HEK293 (cell line): ENCODE measurements at regions not wholly inside any gene's neighbourhood (a gene's known extent, or its start where the extent isn't known, plus 50 kb on each side); places are given as distances from the start of the nearest gene placed in this dataset.
A peak's percentile ranks its signal among the peaks of the same experiment; 100 is the strongest.

Experiments used
- CTCF ChIA-PET: fragments of 350-600 bp; formaldehyde crosslinking; extraction: SDS; loops from one replicate; lab custom pipeline; 2021; ENCODE audit warnings: antibody characterized with exemption; lab: Yijun Ruan, JAX
- POLR2A ChIA-PET: fragments of 300-600 bp; formaldehyde crosslinking; extraction: SDS; loops from one replicate; lab custom pipeline; 2020; ENCODE audit warnings: antibody characterized with exemption, inconsistent platforms; lab: Yijun Ruan, JAX
- H3K27ac ChIP-seq: fragments of 200-500 bp; sonication (Bioruptor generic); 2 replicates; pipeline ENCODE4 v1.5.1; 2014; ENCODE audit warnings: low read depth, low read length, control low read depth, inconsistent platforms; ENCODE audit errors: extremely low read depth
- H3K36me3 ChIP-seq, 2 experiments: fragments of 200-500 bp in 1 of 2; sonication (Bioruptor generic) in 1 of 2; 1 replicate in 1 of 2; 2 replicates in 1 of 2; pipeline ENCODE4 v1.5.1; 2014 to 2017; ENCODE audit warnings: inconsistent platforms in 2 of 2, low read length in 2 of 2; ENCODE audit not compliant: control insufficient read depth in 2 of 2, insufficient read depth in 1 of 2
- H3K4me1 ChIP-seq: fragments of 200-500 bp; sonication (Bioruptor generic); 2 replicates; pipeline ENCODE4 v1.5.1; 2014; ENCODE audit warnings: mild to moderate bottlenecking, low read length, inconsistent platforms; ENCODE audit not compliant: control insufficient read depth, insufficient read depth
- H3K4me3 ChIP-seq: 2 replicates; pipeline ENCODE4 v1.5.1; 2011; ENCODE audit warnings: low read depth, mild to moderate bottlenecking, control low read depth, low read length, moderate library complexity
- H3K9me3 ChIP-seq: fragments of 200-500 bp; sonication (Bioruptor generic); 2 replicates; pipeline ENCODE4 v1.5.1; 2014; ENCODE audit warnings: low read depth, low read length, inconsistent platforms; ENCODE audit not compliant: control insufficient read depth, insufficient read depth
- BCL11A ChIP-seq: fragments of 450-650 bp; formaldehyde crosslinking; IDR thresholded peaks from 2 replicates; pipeline ENCODE4 v1.5.1; 2016; ENCODE audit warnings: low read depth, missing biosample characterization, missing genetic modification characterization
- MEIS1 ChIP-seq: sonication (generic); formaldehyde crosslinking; IDR thresholded peaks from 2 replicates; pipeline ENCODE4 v1.8.1; 2022; ENCODE audit warnings: missing genetic modification reagents, mild to moderate bottlenecking, borderline replicate concordance
- ZNF157 ChIP-seq: fragments of 450-650 bp; formaldehyde crosslinking; IDR thresholded peaks from 2 replicates; pipeline ENCODE4 v1.5.1; 2016; ENCODE audit warnings: missing biosample characterization, missing genetic modification characterization
- ZNF350 ChIP-seq: fragments of 450-650 bp; formaldehyde crosslinking; IDR thresholded peaks from 2 replicates; pipeline ENCODE4 v1.5.0; 2017; ENCODE audit warnings: missing biosample characterization, mild to moderate bottlenecking, missing genetic modification characterization
- ZNF366 ChIP-seq: fragments of 450-650 bp; formaldehyde crosslinking; conservative IDR thresholded peaks from 2 replicates; pipeline ENCODE4 v1.5.1; 2016; ENCODE audit warnings: missing biosample characterization, missing genetic modification characterization
- ZNF423 ChIP-seq: fragments of 450-650 bp; formaldehyde crosslinking; IDR thresholded peaks from 2 replicates; pipeline ENCODE4 v1.5.1; 2016; ENCODE audit warnings: missing biosample characterization, missing genetic modification characterization
- ZNF48 ChIP-seq: fragments of 450-650 bp; formaldehyde crosslinking; IDR thresholded peaks from 2 replicates; pipeline ENCODE4 v1.5.1; 2016; ENCODE audit warnings: missing biosample characterization, missing genetic modification characterization
- ZNF510 ChIP-seq: fragments of 450-650 bp; formaldehyde crosslinking; IDR thresholded peaks from 2 replicates; pipeline ENCODE4 v1.5.1; 2018; ENCODE audit warnings: mild to moderate bottlenecking, missing genetic modification characterization, missing biosample characterization; ENCODE audit not compliant: insufficient replicate concordance
- ZNF791 ChIP-seq: fragments of 450-650 bp; formaldehyde crosslinking; IDR thresholded peaks from 2 replicates; pipeline ENCODE4 v1.5.1; 2016; ENCODE audit warnings: missing biosample characterization, missing genetic modification characterization
- TF ChIP-seq, protein P1 (sequence below): fragments of 450-650 bp; formaldehyde crosslinking; IDR thresholded peaks from 2 replicates; pipeline ENCODE4 v1.5.1; 2017; ENCODE audit warnings: missing biosample characterization, missing genetic modification characterization
- TF ChIP-seq, protein P2 (sequence below): fragments of 450-650 bp; formaldehyde crosslinking; conservative IDR thresholded peaks from 2 replicates; pipeline ENCODE4 v1.5.1; 2016; ENCODE audit warnings: low read depth, missing biosample characterization, missing genetic modification characterization
- TF ChIP-seq, protein P3 (sequence below): fragments of 450-650 bp; formaldehyde crosslinking; IDR thresholded peaks from 2 replicates; pipeline ENCODE4; 2016; ENCODE audit warnings: missing biosample characterization, missing genetic modification characterization
- TF ChIP-seq, protein P4 (sequence below): fragments of 450-650 bp; IDR thresholded peaks from 2 replicates; pipeline ENCODE4 v1.5.1; 2018; ENCODE audit warnings: missing biosample characterization, mild to moderate bottlenecking, missing genetic modification characterization

DNA sequence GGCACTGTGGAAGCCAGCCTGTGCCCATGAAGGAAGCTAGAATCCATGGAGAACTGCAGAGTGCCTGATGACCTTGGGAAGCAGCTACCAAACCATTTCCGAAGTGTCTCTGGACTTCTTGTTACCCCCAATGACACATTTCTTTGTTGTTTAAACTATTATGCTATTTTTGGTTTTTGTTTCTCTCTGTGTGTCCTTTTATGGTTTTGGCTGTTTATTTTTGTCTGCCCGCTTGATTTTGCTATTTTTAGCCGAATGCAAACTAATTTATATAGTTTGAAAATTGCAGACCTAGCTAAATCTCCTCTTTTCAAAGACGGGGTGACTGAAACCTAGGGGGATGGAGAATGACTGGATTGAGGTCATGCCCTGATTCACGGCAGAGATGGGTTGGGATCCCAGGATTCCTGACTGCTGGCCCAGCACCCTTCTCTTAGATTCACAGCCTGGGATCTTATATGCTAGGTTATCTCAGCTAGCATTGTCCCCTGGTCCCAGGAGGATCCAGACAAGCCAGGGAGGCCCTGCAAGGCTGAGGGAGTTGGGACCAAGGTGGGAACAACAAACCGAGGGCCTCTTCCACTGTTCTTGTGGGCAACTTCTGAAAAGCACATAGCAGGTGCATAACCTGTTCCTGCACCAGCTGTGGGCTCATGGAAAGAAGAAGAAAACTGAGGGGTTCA lies 116.3 kb upstream of the HAAO start:
- TF ChIP-seq, protein P1, sequence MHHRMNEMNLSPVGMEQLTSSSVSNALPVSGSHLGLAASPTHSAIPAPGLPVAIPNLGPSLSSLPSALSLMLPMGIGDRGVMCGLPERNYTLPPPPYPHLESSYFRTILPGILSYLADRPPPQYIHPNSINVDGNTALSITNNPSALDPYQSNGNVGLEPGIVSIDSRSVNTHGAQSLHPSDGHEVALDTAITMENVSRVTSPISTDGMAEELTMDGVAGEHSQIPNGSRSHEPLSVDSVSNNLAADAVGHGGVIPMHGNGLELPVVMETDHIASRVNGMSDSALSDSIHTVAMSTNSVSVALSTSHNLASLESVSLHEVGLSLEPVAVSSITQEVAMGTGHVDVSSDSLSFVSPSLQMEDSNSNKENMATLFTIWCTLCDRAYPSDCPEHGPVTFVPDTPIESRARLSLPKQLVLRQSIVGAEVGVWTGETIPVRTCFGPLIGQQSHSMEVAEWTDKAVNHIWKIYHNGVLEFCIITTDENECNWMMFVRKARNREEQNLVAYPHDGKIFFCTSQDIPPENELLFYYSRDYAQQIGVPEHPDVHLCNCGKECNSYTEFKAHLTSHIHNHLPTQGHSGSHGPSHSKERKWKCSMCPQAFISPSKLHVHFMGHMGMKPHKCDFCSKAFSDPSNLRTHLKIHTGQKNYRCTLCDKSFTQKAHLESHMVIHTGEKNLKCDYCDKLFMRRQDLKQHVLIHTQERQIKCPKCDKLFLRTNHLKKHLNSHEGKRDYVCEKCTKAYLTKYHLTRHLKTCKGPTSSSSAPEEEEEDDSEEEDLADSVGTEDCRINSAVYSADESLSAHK (tag by site-specific recombination), result no peak
- no peak for TF ChIP-seq MEIS1 (CRISPR knock-in tag)
- TF ChIP-seq BCL11A (tag by site-specific recombination), result no peak
- TF ChIP-seq, protein P2, sequence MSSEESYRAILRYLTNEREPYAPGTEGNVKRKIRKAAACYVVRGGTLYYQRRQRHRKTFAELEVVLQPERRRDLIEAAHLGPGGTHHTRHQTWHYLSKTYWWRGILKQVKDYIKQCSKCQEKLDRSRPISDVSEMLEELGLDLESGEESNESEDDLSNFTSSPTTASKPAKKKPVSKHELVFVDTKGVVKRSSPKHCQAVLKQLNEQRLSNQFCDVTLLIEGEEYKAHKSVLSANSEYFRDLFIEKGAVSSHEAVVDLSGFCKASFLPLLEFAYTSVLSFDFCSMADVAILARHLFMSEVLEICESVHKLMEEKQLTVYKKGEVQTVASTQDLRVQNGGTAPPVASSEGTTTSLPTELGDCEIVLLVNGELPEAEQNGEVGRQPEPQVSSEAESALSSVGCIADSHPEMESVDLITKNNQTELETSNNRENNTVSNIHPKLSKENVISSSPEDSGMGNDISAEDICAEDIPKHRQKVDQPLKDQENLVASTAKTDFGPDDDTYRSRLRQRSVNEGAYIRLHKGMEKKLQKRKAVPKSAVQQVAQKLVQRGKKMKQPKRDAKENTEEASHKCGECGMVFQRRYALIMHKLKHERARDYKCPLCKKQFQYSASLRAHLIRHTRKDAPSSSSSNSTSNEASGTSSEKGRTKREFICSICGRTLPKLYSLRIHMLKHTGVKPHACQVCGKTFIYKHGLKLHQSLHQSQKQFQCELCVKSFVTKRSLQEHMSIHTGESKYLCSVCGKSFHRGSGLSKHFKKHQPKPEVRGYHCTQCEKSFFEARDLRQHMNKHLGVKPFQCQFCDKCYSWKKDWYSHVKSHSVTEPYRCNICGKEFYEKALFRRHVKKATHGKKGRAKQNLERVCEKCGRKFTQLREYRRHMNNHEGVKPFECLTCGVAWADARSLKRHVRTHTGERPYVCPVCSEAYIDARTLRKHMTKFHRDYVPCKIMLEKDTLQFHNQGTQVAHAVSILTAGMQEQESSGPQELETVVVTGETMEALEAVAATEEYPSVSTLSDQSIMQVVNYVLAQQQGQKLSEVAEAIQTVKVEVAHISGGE, result no peak
- TF ChIP-seq ZNF48 (tag by site-specific recombination), result no peak
- no peak for TF ChIP-seq ZNF350 (tag by site-specific recombination)
- no peak for TF ChIP-seq ZNF366
- TF ChIP-seq, protein P3, sequence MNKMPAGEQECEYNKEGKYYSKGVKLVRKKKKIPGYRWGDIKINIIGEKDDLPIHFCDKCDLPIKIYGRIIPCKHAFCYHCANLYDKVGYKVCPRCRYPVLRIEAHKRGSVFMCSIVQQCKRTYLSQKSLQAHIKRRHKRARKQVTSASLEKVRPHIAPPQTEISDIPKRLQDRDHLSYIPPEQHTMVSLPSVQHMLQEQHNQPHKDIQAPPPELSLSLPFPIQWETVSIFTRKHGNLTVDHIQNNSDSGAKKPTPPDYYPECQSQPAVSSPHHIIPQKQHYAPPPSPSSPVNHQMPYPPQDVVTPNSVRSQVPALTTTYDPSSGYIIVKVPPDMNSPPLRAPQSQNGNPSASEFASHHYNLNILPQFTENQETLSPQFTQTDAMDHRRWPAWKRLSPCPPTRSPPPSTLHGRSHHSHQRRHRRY (tag by site-specific recombination), result no peak
- TF ChIP-seq, protein P4, sequence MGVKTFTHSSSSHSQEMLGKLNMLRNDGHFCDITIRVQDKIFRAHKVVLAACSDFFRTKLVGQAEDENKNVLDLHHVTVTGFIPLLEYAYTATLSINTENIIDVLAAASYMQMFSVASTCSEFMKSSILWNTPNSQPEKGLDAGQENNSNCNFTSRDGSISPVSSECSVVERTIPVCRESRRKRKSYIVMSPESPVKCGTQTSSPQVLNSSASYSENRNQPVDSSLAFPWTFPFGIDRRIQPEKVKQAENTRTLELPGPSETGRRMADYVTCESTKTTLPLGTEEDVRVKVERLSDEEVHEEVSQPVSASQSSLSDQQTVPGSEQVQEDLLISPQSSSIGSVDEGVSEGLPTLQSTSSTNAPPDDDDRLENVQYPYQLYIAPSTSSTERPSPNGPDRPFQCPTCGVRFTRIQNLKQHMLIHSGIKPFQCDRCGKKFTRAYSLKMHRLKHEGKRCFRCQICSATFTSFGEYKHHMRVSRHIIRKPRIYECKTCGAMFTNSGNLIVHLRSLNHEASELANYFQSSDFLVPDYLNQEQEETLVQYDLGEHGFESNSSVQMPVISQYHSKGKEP (tag by site-specific recombination), result no peak
- TF ChIP-seq ZNF423 (tag by site-specific recombination), result no peak
- TF ChIP-seq ZNF510, result no peak
- H3K27ac ChIP-seq, result no peak overlapping the region
- ChIA-PET POLR2A (interaction anchor here (0.6 kb wide), 1 partner anchor 687 kb away, joined by 3 read pairs; the partner anchor contains the start of gene THADA), CTCF (interaction anchor here (0.9 to 1.3 kb wide), 3 partner anchors 12 to 50 kb away, joined by 3 to 5 read pairs (median 3); no protein-coding TSS in a partner anchor)
- no peaks in the 10 kb centered on the region for H3K9me3 ChIP-seq
- H3K4me3 ChIP-seq, result no peak overlapping the region
- no peaks in the 10 kb centered on the region for H3K36me3 ChIP-seq
- peaks cover 22% of the 10 kb centered on the region for H3K4me1 ChIP-seq

DNA sequence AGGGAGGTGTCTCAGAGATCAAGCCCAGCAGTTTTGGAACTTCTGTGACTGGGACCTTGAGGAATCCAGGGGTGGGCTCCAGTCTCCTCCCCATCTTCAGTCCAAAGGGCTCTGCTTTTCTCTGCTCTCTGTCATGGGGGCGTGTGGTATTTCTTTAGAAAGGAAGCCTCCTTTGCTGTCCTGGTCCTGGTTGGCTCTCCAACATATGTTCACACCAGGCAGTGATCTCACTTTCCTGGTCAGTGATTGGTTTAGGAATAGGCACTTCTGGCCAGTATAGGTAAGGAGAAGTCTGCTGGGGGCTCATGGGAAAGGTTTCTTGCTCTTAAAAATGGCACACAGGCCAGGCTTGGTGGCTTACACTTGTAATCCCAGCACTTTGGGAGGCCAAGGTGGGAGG lies 115.5 kb upstream of the HAAO start:
- peaks cover 22% of the 10 kb centered on the region for H3K4me1 ChIP-seq
- TF ChIP-seq ZNF791 (tag by site-specific recombination) (no peak), ZNF157 (tag by site-specific recombination) (peak; percentile 91)
- peak overlapping the region; percentile 86; the same call in 1 of the 2 replicates for H3K27ac ChIP-seq
- H3K9me3 ChIP-seq, result no peaks in the 10 kb centered on the region
- CTCF ChIA-PET, result interaction anchor here (2.2 kb wide), 1 partner anchor 20 kb away, joined by 13 read pairs; no protein-coding TSS in a partner anchor
- no peak overlapping the region for H3K4me3 ChIP-seq
- H3K36me3 ChIP-seq, result no peaks in the 10 kb centered on the region
- POLR2A ChIA-PET, result interaction anchor here (1.2 to 1.5 kb wide), 2 partner anchors 11 to 314 kb away, joined by 4 read pairs; no protein-coding TSS in a partner anchor
